ENCODE measurements at regions not wholly inside any gene's neighbourhood (a gene's known extent, or its start where the extent isn't known, plus 50 kb on each side); places are given as distances from the start of the nearest gene placed in this dataset.

GRCh38 chr3:68408626-68409025 is 523.7 kb downstream of the TAFA4 start:
- no peak for TF ChIP-seq ZFP3 (CRISPR knock-in tag; IDR thresholded peaks at IDR 0.05)
- no peak for TF ChIP-seq RARB (CRISPR knock-in tag; IDR thresholded peaks at IDR 0.05)
- no peak for TF ChIP-seq GLIS3 (CRISPR knock-in tag; IDR thresholded peaks at IDR 0.05)
- no peak for TF ChIP-seq CREB5 (CRISPR knock-in tag; IDR thresholded peaks at IDR 0.05; ENCODE audit: low read depth)
- TF ChIP-seq OSR1 (CRISPR knock-in tag; IDR thresholded peaks at IDR 0.05), result no peak
- no peak for TF ChIP-seq ARNTL (CRISPR knock-in tag; IDR thresholded peaks at IDR 0.05; ENCODE audit: borderline replicate concordance, low read depth)
- TF ChIP-seq PATZ1 (CRISPR knock-in tag; IDR thresholded peaks at IDR 0.05; ENCODE audit: borderline replicate concordance), result no peak
- no peak for TF ChIP-seq ISL1 (CRISPR knock-in tag; IDR thresholded peaks at IDR 0.05)

All from SK-N-SH treated with all-trans-retinoic acid at 6 μM for 48 hours (cell line).